Esophagus muscularis mucosa (tissue), 4 donors: ENCODE measurements at regions not wholly inside any gene's neighbourhood (a gene's known extent, or its start where the extent isn't known, plus 50 kb on each side); places are given as distances from the start of the nearest gene placed in this dataset.

Experiments used
- CTCF ChIP-seq, 3 experiments: fragments of 200-600 bp in 2 of 3; fragments of 450-650 bp in 1 of 3; sonication (generic) in 2 of 3; IDR thresholded peaks; one replicate each; pipeline ENCODE4 v1.5.1; 2017 to 2019; ENCODE audit warnings: antibody characterized with exemption in 3 of 3, mild to moderate bottlenecking in 2 of 3, moderate library complexity in 1 of 3
- EP300 ChIP-seq: sonication (generic); formaldehyde crosslinking; IDR thresholded peaks from one replicate; pipeline ENCODE4 v1.6.1; 2017; ENCODE audit warnings: antibody characterized with exemption
- POLR2A ChIP-seq: fragments of 450-650 bp; IDR thresholded peaks from one replicate; pipeline ENCODE4 v1.6.1; 2017; ENCODE audit warnings: antibody characterized with exemption, moderate library complexity, mild to moderate bottlenecking, low read depth
- POLR2AphosphoS5 ChIP-seq, 2 donors: sonication (generic); formaldehyde crosslinking; IDR thresholded peaks; one replicate each; pipeline ENCODE4 v1.6.1; 2017; ENCODE audit warnings: antibody characterized with exemption in 2 of 2

- TF ChIP-seq CTCF (IDR thresholded peaks at IDR 0.05), result no peak
- no peak for TF ChIP-seq POLR2A
- TF ChIP-seq EP300, result no peak
- TF ChIP-seq POLR2AphosphoS5 (IDR thresholded peaks at IDR 0.05), result no peak
Observed at GRCh38 chr4:99762728-99763127, 53.9 kb upstream of the DAPP1 start.
